ENCODE measurements at regions not wholly inside any gene's neighbourhood (a gene's known extent, or its start where the extent isn't known, plus 50 kb on each side); places are given as distances from the start of the nearest gene placed in this dataset.

- Histone ChIP-seq H3K4me3 (ENCODE audit: low read depth, low read length) (no peak overlapping the region), H3K36me3 (no peaks in the 10 kb centered on the region), H3K27me3 (ENCODE audit: insufficient read depth, low read depth, severe bottlenecking) (no peaks in the 10 kb centered on the region), H3K9me3 (ENCODE audit: severe bottlenecking) (peaks cover 5% of the 10 kb centered on the region), H3K27ac (no peak overlapping the region)
- TF ChIP-seq CTCF (IDR thresholded peaks at IDR 0.05; ENCODE audit: low read depth, low read length): no peak
- DNase-seq: no peak
These were observed 263.0 kb downstream of the EIPR1 start for GRCh38 chr2:3114406-3115185.

- no peak overlapping the region for H3K4me3 ChIP-seq (ENCODE audit: low read depth, low read length)
- no peaks in the 10 kb centered on the region for H3K36me3 ChIP-seq
- no peaks in the 10 kb centered on the region for H3K27me3 ChIP-seq (ENCODE audit: insufficient read depth, low read depth, severe bottlenecking)
- DNase-seq: no peak
- no peak overlapping the region for H3K27ac ChIP-seq
- H3K9me3 ChIP-seq (ENCODE audit: severe bottlenecking): peaks cover 5% of the 10 kb centered on the region
- no peak for TF ChIP-seq CTCF (IDR thresholded peaks at IDR 0.05; ENCODE audit: low read depth, low read length)
These were observed 263.8 kb downstream of the EIPR1 start for GRCh38 chr2:3113769-3114168.

- H3K27ac ChIP-seq: no peak overlapping the region
- H3K36me3 ChIP-seq: no peaks in the 10 kb centered on the region
- no peak for DNase-seq
- no peak overlapping the region for H3K4me3 ChIP-seq (ENCODE audit: low read depth, low read length)
- H3K9me3 ChIP-seq (ENCODE audit: severe bottlenecking): peaks cover 5% of the 10 kb centered on the region
- H3K27me3 ChIP-seq (ENCODE audit: insufficient read depth, low read depth, severe bottlenecking): no peaks in the 10 kb centered on the region
- TF ChIP-seq CTCF (IDR thresholded peaks at IDR 0.05; ENCODE audit: low read depth, low read length): no peak
These were observed 264.5 kb downstream of the EIPR1 start for GRCh38 chr2:3113122-3113521.

GRCh38 chr2:3112553-3112952 is 265.1 kb downstream of the EIPR1 start:
- Histone ChIP-seq H3K9me3 (ENCODE audit: severe bottlenecking) (peaks cover 5% of the 10 kb centered on the region), H3K27me3 (ENCODE audit: insufficient read depth, low read depth, severe bottlenecking) (no peaks in the 10 kb centered on the region), H3K4me3 (ENCODE audit: low read depth, low read length) (no peak overlapping the region), H3K36me3 (no peaks in the 10 kb centered on the region), H3K27ac (no peak overlapping the region)
- DNase-seq: no peak
- TF ChIP-seq CTCF (IDR thresholded peaks at IDR 0.05; ENCODE audit: low read depth, low read length): no peak

GRCh38 chr2:3112131-3112530 is 265.5 kb downstream of the EIPR1 start:
- H3K4me3 ChIP-seq (ENCODE audit: low read depth, low read length): no peak overlapping the region
- H3K9me3 ChIP-seq (ENCODE audit: severe bottlenecking): peaks cover 5% of the 10 kb centered on the region
- TF ChIP-seq CTCF (IDR thresholded peaks at IDR 0.05; ENCODE audit: low read depth, low read length): no peak
- no peak for DNase-seq
- no peaks in the 10 kb centered on the region for H3K27me3 ChIP-seq (ENCODE audit: insufficient read depth, low read depth, severe bottlenecking)
- no peak overlapping the region for H3K27ac ChIP-seq
- H3K36me3 ChIP-seq: no peaks in the 10 kb centered on the region

Measured in WERI-Rb-1 (cell line).